SK-N-MC (cell line): ENCODE measurements at regions not wholly inside any gene's neighbourhood (a gene's known extent, or its start where the extent isn't known, plus 50 kb on each side); places are given as distances from the start of the nearest gene placed in this dataset.

Experiments used
- EZH2 ChIP-seq: fragments of 200-600 bp; sonication (generic); IDR thresholded peaks from one replicate; pipeline ENCODE4 v1.6.1; 2017; ENCODE audit warnings: antibody characterized with exemption
- FOXP2 ChIP-seq: optimal IDR thresholded peaks from 2 replicates; pipeline ENCODE3; 2011; ENCODE audit warnings: mild to moderate bottlenecking, moderate library complexity; ENCODE audit not compliant: insufficient read depth; ENCODE audit errors: extremely low read length, control extremely low read depth
- POLR2AphosphoS5 ChIP-seq: IDR thresholded peaks from 2 replicates; pipeline ENCODE4 v1.6.1; 2012; ENCODE audit warnings: mild to moderate bottlenecking, low read depth, low read length, borderline replicate concordance

- no peak for TF ChIP-seq POLR2AphosphoS5
- TF ChIP-seq EZH2 = no peak
- TF ChIP-seq FOXP2 = no peak
Observed at GRCh38 chrX:39331082-39331704, 529.9 kb downstream of the MID1IP1 start.
